H1 (cell line): ENCODE measurements at regions not wholly inside any gene's neighbourhood (a gene's known extent, or its start where the extent isn't known, plus 50 kb on each side); places are given as distances from the start of the nearest gene placed in this dataset.

Experiments used
- CTCF ChIA-PET: fragments of 300-600 bp; sonication (Branson Sonifier 250); formaldehyde crosslinking; loops from one replicate; lab custom pipeline; 2021; ENCODE audit not compliant: partially characterized antibody; lab: Charles Lee
- POLR2A ChIA-PET: fragments of 300-600 bp; sonication (Branson Sonifier 250); formaldehyde crosslinking; loops from one replicate; lab custom pipeline; 2021; ENCODE audit warnings: inconsistent platforms; ENCODE audit not compliant: partially characterized antibody; lab: Charles Lee
- DNase-seq, 2 experiments: peaks; one replicate each; pipeline versions ENCODE4 v3.0.0 to v3.0.0-alpha.2; 2010 to 2022; ENCODE audit warnings: low spot score in 2 of 2, low read depth in 1 of 2, mixed read lengths in 1 of 2
- FAIRE-seq: peaks from 2 replicates; lab custom pipeline; 2011; peaks lifted over from hg19 to GRCh38; lab: Jason Lieb, UNC
- H2AFZ ChIP-seq: 2 replicates; pipeline ENCODE4 v1.8.1; 2012; ENCODE audit warnings: low read length, inconsistent platforms
- H2AK5ac ChIP-seq: 2 replicates; pipeline ENCODE4 v1.6.1; 2013; ENCODE audit warnings: low read depth, low read length
- H2BK120ac ChIP-seq: replicated peaks from 2 replicates; pipeline ENCODE3; 2013; ENCODE audit warnings: low read depth, low read length, inconsistent platforms
- H2BK12ac ChIP-seq: 2 replicates; pipeline ENCODE4 v1.6.1; 2013; ENCODE audit warnings: low read depth, low read length
- H2BK15ac ChIP-seq: 2 replicates; pipeline ENCODE4 v1.6.1; 2013; ENCODE audit warnings: low read length
- H2BK20ac ChIP-seq: 2 replicates; pipeline ENCODE4 v1.6.1; 2013; ENCODE audit warnings: low read length
- H2BK5ac ChIP-seq: 2 replicates; pipeline ENCODE4 v1.6.1; 2013; ENCODE audit warnings: low read depth, low read length
- H3K14ac ChIP-seq: 2 replicates; pipeline ENCODE4 v1.6.1; 2013; ENCODE audit warnings: inconsistent platforms; ENCODE audit not compliant: insufficient read length
- H3K18ac ChIP-seq: 2 replicates; pipeline ENCODE4 v1.6.1; 2013; ENCODE audit warnings: low read length; ENCODE audit errors: extremely low read depth
- H3K23ac ChIP-seq: 2 replicates; pipeline ENCODE4 v1.6.1; 2013; ENCODE audit warnings: inconsistent platforms; ENCODE audit not compliant: insufficient read length
- H3K23me2 ChIP-seq: 2 replicates; pipeline ENCODE4 v1.6.1; 2013; ENCODE audit warnings: low read depth, low read length
- H3K27ac ChIP-seq: 2 replicates; pipeline ENCODE4 v1.6.1; 2011; ENCODE audit warnings: low read depth, low read length, inconsistent platforms
- H3K27me3 ChIP-seq, 4 experiments: replicated peaks in 1 of 4; 1 replicate in 1 of 4; 2 replicates in 3 of 4; pipeline versions ENCODE4 v1.6.1 to v1.8.1; 2011 to 2013; ENCODE audit warnings: low read length in 3 of 4, mild to moderate bottlenecking in 3 of 4, inconsistent platforms in 2 of 4, mixed read lengths in 2 of 4, moderate library complexity in 1 of 4; ENCODE audit not compliant: control insufficient read depth in 3 of 4, insufficient read depth in 3 of 4; ENCODE audit errors: extremely low read depth in 1 of 4
- H3K36me3 ChIP-seq, 4 experiments: 2 replicates each; pipeline versions ENCODE4 v1.6.1 to v1.8.1; 2011 to 2013; ENCODE audit warnings: mild to moderate bottlenecking in 4 of 4, low read length in 3 of 4, moderate library complexity in 2 of 4, control low read depth in 1 of 4, inconsistent platforms in 1 of 4; ENCODE audit not compliant: insufficient read depth in 4 of 4, control insufficient read depth in 2 of 4
- H3K4ac ChIP-seq: replicated peaks from 2 replicates; pipeline ENCODE3; 2013; ENCODE audit warnings: low read length, low read depth, mixed read lengths, inconsistent platforms; ENCODE audit not compliant: insufficient read length
- H3K4me1 ChIP-seq, 4 experiments: replicated peaks in 1 of 4; 1 replicate in 1 of 4; 2 replicates in 3 of 4; pipeline versions ENCODE4 v1.6.1 to v1.8.1; 2011 to 2013; ENCODE audit warnings: low read length in 3 of 4, inconsistent platforms in 2 of 4, mixed read lengths in 1 of 4; ENCODE audit not compliant: insufficient read depth in 4 of 4, control insufficient read depth in 3 of 4
- H3K4me2 ChIP-seq, 2 experiments: 2 replicates each; pipeline versions ENCODE4 v1.6.1 to v1.8.1; 2011 to 2013; ENCODE audit warnings: low read depth in 2 of 2, low read length in 2 of 2, control low read depth in 1 of 2, inconsistent platforms in 1 of 2, mild to moderate bottlenecking in 1 of 2; ENCODE audit not compliant: insufficient read depth in 1 of 2
- H3K4me3 ChIP-seq, 4 experiments: fragments of 200-600, 300-600 bp in 1 of 4; sonication (generic), shearing (Covaris generic), sonication (Bioruptor Twin) in 1 of 4; 2 replicates each; pipeline versions ENCODE4 v1.5.1 to v1.8.1; 2011 to 2016; ENCODE audit warnings: low read length in 4 of 4, low read depth in 3 of 4, control low read depth in 2 of 4, inconsistent platforms in 2 of 4, mild to moderate bottlenecking in 2 of 4, mixed read lengths in 1 of 4, moderate library complexity in 1 of 4; ENCODE audit not compliant: insufficient read depth in 2 of 4; ENCODE audit errors: extremely low read depth in 1 of 4
- H3K56ac ChIP-seq: replicated peaks from 2 replicates; pipeline ENCODE3; 2013; ENCODE audit warnings: low read depth, mild to moderate bottlenecking, mixed read lengths, low read length, inconsistent platforms; ENCODE audit not compliant: insufficient read length
- H3K79me1 ChIP-seq: 2 replicates; pipeline ENCODE4 v1.6.1; 2013; ENCODE audit warnings: low read depth, low read length, control low read depth
- H3K79me2 ChIP-seq, 2 experiments: 2 replicates each; pipeline versions ENCODE4 v1.6.1 to v1.8.1; 2012 to 2013; ENCODE audit warnings: low read length in 2 of 2, mild to moderate bottlenecking in 2 of 2, inconsistent platforms in 1 of 2; ENCODE audit not compliant: insufficient read depth in 2 of 2, control insufficient read depth in 1 of 2
- H3K9ac ChIP-seq, 4 experiments: replicated peaks in 1 of 4; 1 replicate in 1 of 4; 2 replicates in 3 of 4; pipeline versions ENCODE4 v1.6.1 to v1.8.1; 2011 to 2013; ENCODE audit warnings: low read depth in 3 of 4, low read length in 3 of 4, control low read depth in 2 of 4, mild to moderate bottlenecking in 2 of 4, moderate library complexity in 2 of 4, inconsistent platforms in 1 of 4; ENCODE audit errors: extremely low read depth in 1 of 4
- H3K9me3 ChIP-seq, 2 experiments: 2 replicates each; pipeline versions ENCODE4 v1.6.1 to v1.8.1; 2012 to 2013; ENCODE audit warnings: mild to moderate bottlenecking in 2 of 2, moderate library complexity in 2 of 2, control low read depth in 1 of 2, inconsistent platforms in 1 of 2, low read depth in 1 of 2, low read length in 1 of 2, mixed read lengths in 1 of 2; ENCODE audit not compliant: insufficient read depth in 2 of 2
- H4K20me1 ChIP-seq, 2 experiments: replicated peaks in 1 of 2; 2 replicates each; pipeline versions ENCODE3 to v1.8.1; 2011 to 2013; ENCODE audit warnings: inconsistent platforms in 2 of 2, low read length in 2 of 2, mild to moderate bottlenecking in 1 of 2; ENCODE audit not compliant: insufficient read depth in 2 of 2, control insufficient read depth in 1 of 2
- H4K5ac ChIP-seq: 2 replicates; pipeline ENCODE4 v1.6.1; 2013; ENCODE audit warnings: low read length, low read depth, mixed read lengths, inconsistent platforms; ENCODE audit not compliant: insufficient read length
- H4K8ac ChIP-seq: 2 replicates; pipeline ENCODE4 v1.8.0; 2013; ENCODE audit warnings: mild to moderate bottlenecking, moderate library complexity, low read length, inconsistent platforms; ENCODE audit not compliant: insufficient read depth; ENCODE audit errors: extremely low read depth
- H4K91ac ChIP-seq: replicated peaks from 2 replicates; pipeline ENCODE3; 2013; ENCODE audit warnings: low read length, mixed read lengths, inconsistent platforms; ENCODE audit not compliant: insufficient read length
- CBX8 ChIP-seq: fragments of 300-800, 300-1000 bp; sonication (generic); IDR thresholded peaks from 2 replicates; pipeline ENCODE4 v1.7.1; 2016; ENCODE audit warnings: low read depth, low read length, borderline replicate concordance
- CREB1 ChIP-seq: IDR thresholded peaks from 2 replicates; pipeline ENCODE4 v1.6.1; 2012; ENCODE audit warnings: inconsistent platforms
- EP300 ChIP-seq, 2 experiments: IDR thresholded peaks; 1 replicate in 1 of 2; 2 replicates in 1 of 2; pipeline ENCODE4 v1.6.1; 2011 to 2012; ENCODE audit warnings: low read depth in 2 of 2, low read length in 2 of 2, mild to moderate bottlenecking in 2 of 2, borderline replicate concordance in 1 of 2, inconsistent platforms in 1 of 2, moderate library complexity in 1 of 2
- FOSL1 ChIP-seq: IDR thresholded peaks from 2 replicates; pipeline ENCODE4 v1.6.1; 2011; ENCODE audit warnings: mild to moderate bottlenecking, low read depth, low read length, moderate library complexity; ENCODE audit not compliant: insufficient read depth
- GTF2F1 ChIP-seq: IDR thresholded peaks from 2 replicates; pipeline ENCODE4 v1.6.1; 2012; ENCODE audit warnings: low read depth, low read length, improper control_type of control experiment, borderline replicate concordance
- JUND ChIP-seq: IDR thresholded peaks from 2 replicates; pipeline ENCODE4 v1.6.1; 2011; ENCODE audit warnings: mild to moderate bottlenecking, improper control_type of control experiment, low read length
- MAFK ChIP-seq: IDR thresholded peaks from 2 replicates; pipeline ENCODE4 v1.6.1; 2012; ENCODE audit warnings: low read depth, mild to moderate bottlenecking, improper control_type of control experiment, low read length
- NANOG ChIP-seq: IDR thresholded peaks from 2 replicates; pipeline ENCODE4 v1.6.1; 2011; ENCODE audit warnings: low read length, low read depth, mild to moderate bottlenecking, inconsistent platforms; ENCODE audit not compliant: insufficient read depth, poor library complexity, severe bottlenecking
- POLR2A ChIP-seq, 2 experiments: IDR thresholded peaks; 1 replicate in 1 of 2; 2 replicates in 1 of 2; pipeline ENCODE4 v1.6.1; 2011; ENCODE audit warnings: low read depth in 2 of 2, low read length in 2 of 2, mild to moderate bottlenecking in 2 of 2; ENCODE audit errors: control extremely low read depth in 1 of 2
- SIN3A ChIP-seq, 2 experiments: IDR thresholded peaks in 1 of 2; conservative IDR thresholded peaks in 1 of 2; 2 replicates each; pipeline ENCODE4 v1.6.1; 2011 to 2012; ENCODE audit warnings: low read length in 2 of 2, improper control_type of control experiment in 1 of 2, low read depth in 1 of 2, mild to moderate bottlenecking in 1 of 2
- WGBS, 2 experiments: shearing (Covaris generic) in 1 of 2; methylation state at CpG; one replicate each; pipeline versions ENCODE4 v1.1.6 to v1.1.7; 2013 to 2015; ENCODE audit warnings: low lambda C conversion rate in 2 of 2, mixed read lengths in 2 of 2, inconsistent platforms in 1 of 2, low coverage in 1 of 2, missing lambda C conversion rate in 1 of 2; ENCODE audit not compliant: insufficient replicate concordance in 2 of 2, insufficient coverage in 1 of 2, insufficient read length in 1 of 2; ENCODE audit errors: extremely low coverage in 1 of 2, missing lambda C conversion rate in 1 of 2; 5-methylcytosine and 5-hydroxymethylcytosine counted together
- TF ChIP-seq, protein P1 (sequence below): IDR thresholded peaks from 2 replicates; pipeline ENCODE4 v1.6.1; 2011; ENCODE audit warnings: low read depth, mild to moderate bottlenecking, low read length; ENCODE audit not compliant: insufficient read depth
- TF ChIP-seq, protein P2 (sequence below): IDR thresholded peaks from 2 replicates; pipeline ENCODE4 v1.6.1; 2012; ENCODE audit warnings: inconsistent platforms

DNA sequence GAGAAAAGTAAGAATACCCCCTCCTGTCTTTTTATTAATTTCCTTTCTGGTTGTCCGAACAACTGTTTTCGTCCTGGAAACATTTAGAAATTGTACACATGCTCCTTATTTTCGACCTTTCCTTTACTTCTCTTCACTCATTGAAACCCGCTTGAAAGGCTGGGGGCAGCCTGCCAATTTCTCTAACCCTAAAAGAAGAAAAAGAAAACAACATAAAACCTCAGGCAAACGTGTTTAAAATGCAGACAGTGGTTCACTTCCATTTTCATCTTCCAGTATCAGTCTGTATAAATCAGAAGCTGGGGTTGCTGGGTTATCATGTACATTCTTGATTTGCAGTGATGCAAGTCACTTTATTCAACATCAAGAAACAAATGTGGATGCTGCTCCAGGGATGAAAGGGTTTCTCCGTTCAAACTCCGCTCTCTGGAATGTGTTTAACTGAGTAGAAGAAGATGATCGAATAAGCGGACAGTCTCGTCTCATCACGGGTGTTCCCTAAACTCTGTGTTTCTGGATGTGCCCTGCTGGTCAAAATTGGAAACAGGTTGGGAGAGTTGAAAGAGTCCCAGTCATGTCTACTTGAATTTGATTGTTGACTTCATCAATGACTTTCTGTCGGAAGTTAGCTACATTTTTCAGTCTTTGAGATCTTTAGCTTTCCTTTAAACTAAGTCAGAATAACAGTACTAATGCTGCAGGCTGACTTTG is 1042.2 kb downstream of the BCL11B start:
- no peak overlapping the region for H4K91ac ChIP-seq
- H2AFZ ChIP-seq, result no peak overlapping the region
- POLR2A ChIA-PET, result no interaction called here
- H2BK15ac ChIP-seq, result no peak overlapping the region
- H3K9ac ChIP-seq, result no peak overlapping the region
- no peaks in the 10 kb centered on the region for H4K20me1 ChIP-seq
- no peak overlapping the region for H4K8ac ChIP-seq
- H2BK12ac ChIP-seq, result no peak overlapping the region
- H3K4me1 ChIP-seq, result no peaks in the 10 kb centered on the region
- 95% methylated on average over 12 of the region's 12 CpGs; no CpG with 5 or more reads in 1 of the 2 experiments for WGBS, 2 experiments
- no peaks in the 10 kb centered on the region for H3K36me3 ChIP-seq
- CTCF ChIA-PET, result interaction anchor here (1.3 to 1.6 kb wide), 3 partner anchors 14 to 35 kb away, joined by 3 to 6 read pairs (median 3); no protein-coding TSS in a partner anchor
- H3K56ac ChIP-seq, result no peak overlapping the region
- no peak overlapping the region for H3K4me3 ChIP-seq
- H3K27ac ChIP-seq, result no peak overlapping the region
- H3K79me2 ChIP-seq, result no peaks in the 10 kb centered on the region
- DNase-seq (no peak), FAIRE-seq (no peak)
- H3K23ac ChIP-seq, result no peak overlapping the region
- H3K9me3 ChIP-seq, result no peaks in the 10 kb centered on the region
- no peak overlapping the region for H2BK120ac ChIP-seq
- H2BK20ac ChIP-seq, result no peak overlapping the region
- H3K27me3 ChIP-seq, result no peaks in the 10 kb centered on the region
- no peak overlapping the region for H3K4me2 ChIP-seq
- H3K14ac ChIP-seq, result no peak overlapping the region
- no peak overlapping the region for H3K18ac ChIP-seq
- no peak overlapping the region for H2BK5ac ChIP-seq
- no peak overlapping the region for H3K4ac ChIP-seq
- H2AK5ac ChIP-seq, result no peak overlapping the region
- no peaks in the 10 kb centered on the region for H3K23me2 ChIP-seq
- no peak overlapping the region for H4K5ac ChIP-seq
- no peaks in the 10 kb centered on the region for H3K79me1 ChIP-seq
- TF ChIP-seq SIN3A (conservative IDR thresholded peaks at IDR 0.05 in 1 of 2, IDR thresholded peaks at IDR 0.05 in 1 of 2; ENCODE audit: low read depth in 1 of 2, low read length in 2 of 2), result no peak
- TF ChIP-seq, protein P1, sequence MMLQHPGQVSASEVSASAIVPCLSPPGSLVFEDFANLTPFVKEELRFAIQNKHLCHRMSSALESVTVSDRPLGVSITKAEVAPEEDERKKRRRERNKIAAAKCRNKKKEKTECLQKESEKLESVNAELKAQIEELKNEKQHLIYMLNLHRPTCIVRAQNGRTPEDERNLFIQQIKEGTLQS, result no peak
- no peak for TF ChIP-seq FOSL1
- no peak for TF ChIP-seq MAFK
- no peak for TF ChIP-seq CREB1
- no peak for TF ChIP-seq EP300 (IDR thresholded peaks at IDR 0.05; ENCODE audit: borderline replicate concordance in 1 of 2, low read depth in 2 of 2, low read length in 2 of 2)
- TF ChIP-seq POLR2A (IDR thresholded peaks at IDR 0.05; ENCODE audit: control extremely low read depth in 1 of 2, low read depth in 2 of 2, low read length in 2 of 2), result no peak
- no peak for TF ChIP-seq CBX8
- no peak for TF ChIP-seq NANOG
- TF ChIP-seq JUND, result no peak
- TF ChIP-seq, protein P2, sequence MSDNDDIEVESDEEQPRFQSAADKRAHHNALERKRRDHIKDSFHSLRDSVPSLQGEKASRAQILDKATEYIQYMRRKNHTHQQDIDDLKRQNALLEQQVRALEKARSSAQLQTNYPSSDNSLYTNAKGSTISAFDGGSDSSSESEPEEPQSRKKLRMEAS, result no peak
- TF ChIP-seq GTF2F1, result no peak
